NB4 (cell line): ENCODE measurements at regions not wholly inside any gene's neighbourhood (a gene's known extent, or its start where the extent isn't known, plus 50 kb on each side); places are given as distances from the start of the nearest gene placed in this dataset.
"Not testable (repeated sequence)": the region's sequence is repeated elsewhere in the genome, so short reads cannot be mapped to it uniquely, and the experiment has no call there.

ENCODE experiments used
- DNase-seq: peaks from one replicate; pipeline ENCODE4 v3.0.0; 2010; ENCODE audit warnings: low read depth
- H3K4me3 ChIP-seq: one replicate; pipeline ENCODE4 v1.5.1; 2011; ENCODE audit warnings: mild to moderate bottlenecking, low read depth, low read length, moderate library complexity
- MYC ChIP-seq: IDR thresholded peaks from 2 replicates; pipeline ENCODE4 v1.6.1; 2011; ENCODE audit warnings: low read depth, low read length
- POLR2A ChIP-seq: IDR thresholded peaks from 2 replicates; pipeline ENCODE4 v1.6.1; 2011; ENCODE audit warnings: mild to moderate bottlenecking; ENCODE audit not compliant: insufficient read length; ENCODE audit errors: extremely low read depth
- TF ChIP-seq, protein P1 (sequence below): IDR thresholded peaks from one replicate; pipeline ENCODE4 v1.5.1; 2012; ENCODE audit warnings: low read depth, low read length
- TF ChIP-seq, protein P2 (sequence below): IDR thresholded peaks from 2 replicates; pipeline ENCODE4 v1.6.1; 2011; ENCODE audit warnings: low read depth, low read length

DNA sequence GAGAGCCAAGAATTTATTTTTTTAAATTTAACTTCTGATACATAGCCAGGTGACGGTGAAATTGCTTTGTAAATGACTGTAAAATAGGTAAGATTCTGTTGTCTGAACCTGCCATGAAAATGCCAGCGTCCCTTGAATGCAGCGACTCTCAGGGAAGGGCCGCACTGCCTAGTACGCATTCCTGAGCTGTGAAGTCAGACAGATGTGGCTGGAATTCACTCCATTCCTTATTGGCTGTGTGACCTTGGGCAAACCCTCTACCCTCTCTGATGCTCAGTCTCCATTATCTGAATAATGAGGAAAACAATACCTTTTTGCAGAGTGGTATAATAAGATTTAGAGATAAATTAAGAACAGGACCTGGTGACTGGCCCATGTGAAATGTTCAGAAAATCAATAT lies 167.1 kb upstream of the DAB1 start:
- no peak for TF ChIP-seq POLR2A
- TF ChIP-seq, protein P1, sequence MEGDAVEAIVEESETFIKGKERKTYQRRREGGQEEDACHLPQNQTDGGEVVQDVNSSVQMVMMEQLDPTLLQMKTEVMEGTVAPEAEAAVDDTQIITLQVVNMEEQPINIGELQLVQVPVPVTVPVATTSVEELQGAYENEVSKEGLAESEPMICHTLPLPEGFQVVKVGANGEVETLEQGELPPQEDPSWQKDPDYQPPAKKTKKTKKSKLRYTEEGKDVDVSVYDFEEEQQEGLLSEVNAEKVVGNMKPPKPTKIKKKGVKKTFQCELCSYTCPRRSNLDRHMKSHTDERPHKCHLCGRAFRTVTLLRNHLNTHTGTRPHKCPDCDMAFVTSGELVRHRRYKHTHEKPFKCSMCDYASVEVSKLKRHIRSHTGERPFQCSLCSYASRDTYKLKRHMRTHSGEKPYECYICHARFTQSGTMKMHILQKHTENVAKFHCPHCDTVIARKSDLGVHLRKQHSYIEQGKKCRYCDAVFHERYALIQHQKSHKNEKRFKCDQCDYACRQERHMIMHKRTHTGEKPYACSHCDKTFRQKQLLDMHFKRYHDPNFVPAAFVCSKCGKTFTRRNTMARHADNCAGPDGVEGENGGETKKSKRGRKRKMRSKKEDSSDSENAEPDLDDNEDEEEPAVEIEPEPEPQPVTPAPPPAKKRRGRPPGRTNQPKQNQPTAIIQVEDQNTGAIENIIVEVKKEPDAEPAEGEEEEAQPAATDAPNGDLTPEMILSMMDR = no peak
- TF ChIP-seq MYC = no peak
- TF ChIP-seq, protein P2, sequence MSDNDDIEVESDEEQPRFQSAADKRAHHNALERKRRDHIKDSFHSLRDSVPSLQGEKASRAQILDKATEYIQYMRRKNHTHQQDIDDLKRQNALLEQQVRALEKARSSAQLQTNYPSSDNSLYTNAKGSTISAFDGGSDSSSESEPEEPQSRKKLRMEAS = no peak
- no peak overlapping the region for H3K4me3 ChIP-seq
- DNase-seq = no peak

DNA sequence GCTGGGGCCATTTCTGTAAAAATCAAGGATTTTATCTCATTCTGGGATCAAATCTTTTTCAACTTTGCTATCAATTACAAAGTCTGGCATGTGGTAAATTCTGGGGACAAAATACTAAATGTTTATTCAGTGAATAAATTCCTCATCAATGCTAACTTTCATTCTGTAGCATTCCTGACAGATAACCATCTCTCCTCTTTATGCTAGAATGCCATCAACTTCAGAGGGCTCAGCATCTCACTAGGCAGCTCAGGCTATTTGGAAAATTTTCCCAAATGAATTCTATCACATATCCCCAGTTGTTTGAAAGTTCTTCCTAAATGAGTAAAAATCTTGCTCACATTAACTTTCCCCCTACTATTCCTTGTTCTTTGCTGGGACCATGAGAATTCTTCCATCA lies 163.0 kb upstream of the DAB1 start:
- TF ChIP-seq, protein P2 = no peak
- no peak for TF ChIP-seq MYC
- TF ChIP-seq POLR2A = no peak
- TF ChIP-seq, protein P1 = no peak
- no peak overlapping the region for H3K4me3 ChIP-seq
- DNase-seq = no peak

DNA sequence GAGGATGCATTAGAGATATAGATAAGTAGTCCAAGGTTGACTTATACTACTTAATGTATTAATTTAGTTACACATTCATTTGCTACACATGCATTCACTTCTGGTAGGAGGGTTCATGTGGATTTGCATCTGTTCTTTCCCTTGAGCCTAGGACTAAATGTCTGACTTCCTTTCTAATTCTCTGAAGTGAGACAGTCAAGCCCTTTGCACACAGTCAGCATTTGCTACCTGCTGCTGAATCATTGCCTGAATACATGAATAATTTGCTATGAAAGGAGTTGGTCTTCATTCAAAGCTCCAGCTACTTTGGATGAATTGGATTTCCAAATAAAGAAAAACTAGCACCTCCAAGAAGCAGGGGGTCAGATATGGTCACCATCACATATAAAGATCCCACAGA lies 154.8 kb upstream of the DAB1 start:
- TF ChIP-seq, protein P2 = no peak
- TF ChIP-seq, protein P1 = no peak
- TF ChIP-seq POLR2A (no peak), MYC (no peak)
- no peak for DNase-seq
- H3K4me3 ChIP-seq = no peak overlapping the region

DNA sequence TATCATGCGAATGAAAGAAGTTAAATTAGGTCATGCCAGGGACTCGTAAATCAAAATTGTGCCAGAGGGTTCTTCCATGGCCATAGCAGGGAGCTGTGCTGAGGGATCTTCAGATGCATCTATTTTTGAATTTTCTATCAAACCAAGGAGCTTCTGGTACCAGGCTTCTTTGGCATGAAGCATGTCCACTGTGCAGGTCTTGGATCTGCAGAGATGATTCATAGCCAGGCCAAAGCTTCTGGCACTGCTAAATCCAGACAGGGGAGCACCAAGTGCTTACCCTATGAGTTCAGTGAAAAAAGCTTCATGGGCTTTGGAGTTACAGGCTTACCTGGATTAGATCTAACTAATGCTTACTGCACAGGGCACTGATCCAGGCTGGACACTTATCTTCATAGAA lies 154.2 kb upstream of the DAB1 start:
- no peak for TF ChIP-seq MYC
- TF ChIP-seq, protein P1 = no peak
- no peak for TF ChIP-seq POLR2A
- TF ChIP-seq, protein P2 = no peak
- H3K4me3 ChIP-seq = no peak overlapping the region

DNA sequence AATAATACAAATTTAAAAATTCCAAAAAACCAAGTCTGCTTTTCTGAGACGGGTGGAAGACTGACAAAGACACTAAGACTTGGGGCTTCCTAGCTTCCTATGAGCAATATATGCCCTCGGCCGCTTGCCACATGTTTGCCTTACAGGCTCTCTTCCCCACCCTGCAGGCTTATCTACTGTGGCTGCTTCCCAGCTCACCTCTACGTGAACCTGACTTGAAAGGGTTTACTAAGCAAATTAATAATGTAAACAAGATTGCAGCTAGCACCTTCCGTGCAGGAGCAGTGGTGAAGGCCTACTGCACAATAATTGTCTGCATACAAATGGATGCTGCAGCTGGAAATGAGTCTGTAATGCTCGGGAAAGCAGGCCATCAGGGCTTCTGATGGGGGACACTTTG lies 152.9 kb upstream of the DAB1 start:
- H3K4me3 ChIP-seq = no peak overlapping the region
- no peak for DNase-seq
- TF ChIP-seq MYC (no peak), POLR2A (no peak)
- TF ChIP-seq, protein P1 = no peak
- TF ChIP-seq, protein P2 = no peak

More for the DNA sequence above, 154.2 kb upstream of the DAB1 start:
- DNase-seq = no peak

DNA sequence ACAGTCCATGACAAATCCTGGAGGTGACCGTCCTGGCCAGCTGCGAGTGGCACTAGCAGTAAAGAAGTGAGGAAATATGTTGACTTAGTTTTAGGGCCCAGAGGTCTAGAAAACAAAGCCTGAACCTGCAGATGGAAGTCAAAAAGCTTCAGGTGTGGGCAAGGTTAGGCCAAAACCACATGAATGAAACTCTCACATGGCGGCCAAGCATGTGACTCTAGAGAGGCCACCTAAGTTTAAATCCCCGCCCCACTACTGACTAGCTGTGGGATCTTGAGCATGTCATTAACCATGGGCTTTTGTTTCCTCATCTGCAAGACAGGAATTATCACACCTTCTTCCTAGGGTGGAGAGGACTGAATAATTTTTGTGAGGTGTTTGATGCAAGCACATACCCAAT lies 148.2 kb upstream of the DAB1 start:
- TF ChIP-seq MYC (no peak), POLR2A (no peak)
- TF ChIP-seq, protein P2 = no peak
- TF ChIP-seq, protein P1 = no peak
- DNase-seq = no peak
- H3K4me3 ChIP-seq = no peak overlapping the region

DNA sequence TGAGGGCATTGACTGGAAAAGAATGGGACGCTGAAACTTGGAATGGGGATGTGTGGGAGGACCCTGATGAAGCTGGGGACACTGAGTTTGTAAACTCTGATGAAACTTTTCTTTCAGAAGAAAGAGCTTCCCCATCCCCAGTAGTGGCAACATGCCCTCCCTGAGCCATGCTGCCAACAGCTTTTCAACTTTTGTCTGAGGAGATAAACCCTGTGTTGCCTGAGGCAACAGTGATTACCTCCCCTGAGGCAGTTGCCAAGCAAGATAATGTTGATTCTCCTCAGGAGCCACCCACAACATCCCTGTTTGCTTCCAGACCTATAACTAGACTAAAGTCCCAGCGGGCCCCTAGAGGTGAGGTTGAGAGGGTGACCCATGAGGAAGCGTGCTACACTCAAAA lies 134.2 kb upstream of the DAB1 start:
- not testable (repeated sequence) for H3K4me3 ChIP-seq, DNase-seq
